GM13976 (cell line): ENCODE measurements at regions not wholly inside any gene's neighbourhood (a gene's known extent, or its start where the extent isn't known, plus 50 kb on each side); places are given as distances from the start of the nearest gene placed in this dataset.

ENCODE experiments used
- DNase-seq: peaks from one replicate; pipeline ENCODE4 v3.0.0; 2012; ENCODE audit warnings: low spot score
- in situ Hi-C: fragments of 300-500 bp; cut with MboI; formaldehyde crosslinking; loops from one replicate; pipeline ENCODE4 v1.12.0; 2022; ENCODE audit warnings: low sequenced_read_pairs, mixed read lengths, inconsistent platforms; ENCODE audit not compliant: unreplicated experiment
- TF ChIP-seq, protein P1 (sequence below): IDR thresholded peaks from 2 replicates; pipeline ENCODE4 v1.5.1; 2012; ENCODE audit warnings: borderline replicate concordance, mild to moderate bottlenecking; ENCODE audit not compliant: insufficient read depth; ENCODE audit errors: extremely low read depth, missing control alignments, control extremely low read depth

DNA sequence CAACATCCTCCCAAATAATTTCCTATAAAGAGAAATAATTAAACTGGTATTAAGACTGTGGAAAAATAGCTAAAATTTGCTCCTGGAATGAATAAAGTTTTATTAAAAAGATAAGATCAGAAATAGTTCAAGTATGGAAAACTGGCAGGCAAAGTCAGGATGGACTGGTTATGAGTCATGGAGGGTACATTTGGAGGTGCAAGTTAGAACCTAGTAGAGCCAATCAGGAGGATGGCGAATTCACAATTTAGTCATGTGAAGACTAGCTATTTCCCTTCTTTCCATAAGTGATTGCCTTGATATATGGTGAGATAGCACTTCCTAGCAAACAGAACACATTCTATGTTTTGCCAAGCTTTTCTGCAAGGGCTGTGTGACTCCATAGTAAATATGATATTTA lies 1303.5 kb downstream of the EFNA5 start:
- TF ChIP-seq, protein P1, sequence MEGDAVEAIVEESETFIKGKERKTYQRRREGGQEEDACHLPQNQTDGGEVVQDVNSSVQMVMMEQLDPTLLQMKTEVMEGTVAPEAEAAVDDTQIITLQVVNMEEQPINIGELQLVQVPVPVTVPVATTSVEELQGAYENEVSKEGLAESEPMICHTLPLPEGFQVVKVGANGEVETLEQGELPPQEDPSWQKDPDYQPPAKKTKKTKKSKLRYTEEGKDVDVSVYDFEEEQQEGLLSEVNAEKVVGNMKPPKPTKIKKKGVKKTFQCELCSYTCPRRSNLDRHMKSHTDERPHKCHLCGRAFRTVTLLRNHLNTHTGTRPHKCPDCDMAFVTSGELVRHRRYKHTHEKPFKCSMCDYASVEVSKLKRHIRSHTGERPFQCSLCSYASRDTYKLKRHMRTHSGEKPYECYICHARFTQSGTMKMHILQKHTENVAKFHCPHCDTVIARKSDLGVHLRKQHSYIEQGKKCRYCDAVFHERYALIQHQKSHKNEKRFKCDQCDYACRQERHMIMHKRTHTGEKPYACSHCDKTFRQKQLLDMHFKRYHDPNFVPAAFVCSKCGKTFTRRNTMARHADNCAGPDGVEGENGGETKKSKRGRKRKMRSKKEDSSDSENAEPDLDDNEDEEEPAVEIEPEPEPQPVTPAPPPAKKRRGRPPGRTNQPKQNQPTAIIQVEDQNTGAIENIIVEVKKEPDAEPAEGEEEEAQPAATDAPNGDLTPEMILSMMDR, result no peak
- DNase-seq, result no peak
- in situ Hi-C loops, result no loop called here

DNA sequence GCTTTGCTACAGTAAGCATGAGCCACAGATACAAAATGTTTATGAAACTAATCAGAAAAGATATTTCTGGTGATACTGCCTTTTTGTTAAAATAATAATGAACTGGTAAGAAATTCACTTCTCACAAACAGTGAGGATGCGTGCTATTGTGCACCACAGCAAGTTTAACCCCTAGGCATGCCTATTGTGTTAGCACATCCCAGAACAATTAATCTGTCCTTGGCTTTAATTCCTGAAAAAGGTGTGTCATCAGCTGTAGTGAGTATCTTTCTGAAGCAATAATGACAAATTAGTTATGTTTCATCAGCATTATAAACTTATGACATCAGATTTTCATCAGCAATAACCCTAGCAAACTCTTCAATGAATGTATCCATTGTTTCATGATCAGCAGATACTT lies 1307.2 kb downstream of the EFNA5 start:
- TF ChIP-seq, protein P1, result no peak
- DNase-seq, result no peak
- in situ Hi-C loops, result no loop called here

DNA sequence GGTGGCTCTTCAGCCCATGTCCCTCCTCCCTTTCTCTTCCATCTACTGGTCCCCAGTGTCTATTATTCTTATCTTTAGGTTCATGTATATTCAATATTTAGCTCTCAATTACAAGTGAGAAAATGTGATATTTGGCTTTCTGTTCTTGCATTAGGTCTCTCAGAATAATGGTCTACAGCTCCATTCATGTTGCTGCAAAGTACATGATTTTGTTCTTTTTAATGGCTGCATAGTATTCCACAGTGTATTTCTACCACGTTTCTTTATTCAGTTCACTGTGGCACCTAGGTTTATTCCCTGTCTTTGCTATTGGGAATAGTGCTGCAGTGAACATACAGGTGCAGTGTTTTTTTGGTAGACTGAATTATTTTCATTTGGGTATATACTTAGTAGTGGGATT lies 1308.8 kb downstream of the EFNA5 start:
- DNase-seq, result no peak
- in situ Hi-C loops, result no loop called here
- TF ChIP-seq, protein P1, result no peak

DNA sequence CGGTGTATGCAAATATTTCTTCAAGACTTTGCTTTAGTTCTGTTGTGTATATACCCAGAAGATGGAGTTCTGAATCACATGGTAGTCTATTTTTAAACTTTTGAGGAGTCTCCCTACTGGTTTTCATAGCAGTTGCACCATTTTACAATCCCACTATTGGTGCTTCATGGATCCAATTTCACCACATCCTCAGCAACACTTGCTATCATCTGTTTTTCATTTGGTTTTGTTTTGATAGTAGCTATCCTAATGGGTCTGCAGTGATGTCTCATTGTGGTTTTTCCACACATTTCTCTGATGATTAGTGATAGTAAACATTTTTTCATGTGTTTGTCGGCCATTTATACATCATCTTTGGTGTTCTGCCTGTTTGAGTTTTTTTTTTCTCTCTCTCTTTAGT lies 1339.3 kb downstream of the EFNA5 start:
- TF ChIP-seq, protein P1, result no peak
- DNase-seq, result no peak
- in situ Hi-C loops, result no loop called here

DNA sequence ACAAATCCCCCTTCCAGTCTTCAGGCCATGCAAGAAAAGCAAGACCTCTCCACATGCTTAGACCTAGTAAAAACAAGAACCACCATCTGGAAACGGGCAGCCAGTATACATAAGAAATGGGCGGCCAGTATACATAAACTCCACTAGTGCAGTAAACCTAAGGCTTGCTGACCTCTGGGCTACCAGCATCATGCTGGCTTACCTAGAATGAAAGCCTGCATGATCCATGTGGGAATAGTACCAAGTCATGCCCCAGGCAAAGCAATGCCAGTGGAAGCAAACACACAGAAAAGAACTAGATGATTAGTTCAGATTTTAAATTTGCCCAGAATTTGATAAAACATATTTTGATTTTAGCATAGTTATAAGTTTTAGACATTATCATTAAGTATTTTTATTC lies 1346.4 kb downstream of the EFNA5 start:
- TF ChIP-seq, protein P1, result no peak
- in situ Hi-C loops, result no loop called here
- DNase-seq, result no peak

DNA sequence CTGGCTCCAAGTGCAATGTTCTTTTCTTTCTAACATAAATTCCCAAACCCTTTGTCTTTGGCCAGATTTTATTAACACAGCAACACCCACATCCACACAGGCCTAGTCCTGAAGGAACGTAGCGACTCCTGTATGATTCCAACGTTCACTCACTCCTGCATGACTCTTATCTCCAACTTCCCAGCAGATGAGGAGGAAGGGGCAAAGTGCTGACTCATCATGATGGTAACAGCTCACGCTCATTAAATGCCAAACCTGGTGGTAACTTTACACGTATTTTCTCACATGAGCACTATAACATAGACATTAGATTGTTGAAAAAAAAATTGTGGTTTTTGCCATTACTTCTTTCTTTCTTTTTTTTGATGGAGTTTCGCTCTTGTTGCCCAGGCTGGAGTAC lies 1349.5 kb downstream of the EFNA5 start:
- no peak for DNase-seq
- in situ Hi-C loops, result no loop called here
- TF ChIP-seq, protein P1, result no peak

DNA sequence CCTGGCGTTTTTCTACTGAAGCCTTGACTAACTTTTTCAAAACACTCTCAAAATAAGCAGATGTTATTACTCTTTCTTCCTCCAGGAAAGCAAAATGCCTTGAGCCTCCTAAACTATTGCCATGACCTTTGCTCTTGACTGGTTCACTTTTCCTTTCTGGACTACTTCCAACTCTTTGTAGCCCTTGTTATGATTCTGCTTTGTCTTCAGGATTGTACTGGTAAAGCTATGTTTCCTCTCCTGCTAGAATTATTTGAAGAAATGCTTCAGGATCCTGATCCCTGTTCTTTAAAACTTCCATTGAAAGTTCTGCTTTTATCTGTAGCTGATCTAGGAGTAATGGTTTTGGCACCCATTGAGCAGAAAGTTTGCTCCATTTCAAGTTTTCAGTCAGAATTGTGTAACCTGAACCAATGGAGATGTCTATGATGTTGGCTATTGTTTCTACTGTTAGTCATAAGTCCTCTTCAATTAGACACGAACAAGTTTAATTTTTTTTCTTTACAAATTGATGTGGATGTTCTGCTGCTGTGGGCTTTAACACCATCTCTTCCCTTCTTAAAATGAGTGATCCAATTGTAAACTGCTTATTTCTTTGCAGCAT lies 1356.4 kb downstream of the EFNA5 start:
- DNase-seq, result no peak
- TF ChIP-seq, protein P1, result no peak
- in situ Hi-C loops, result no loop called here
